Fibroblast of mammary gland (primary cell): ENCODE measurements at regions not wholly inside any gene's neighbourhood (a gene's known extent, or its start where the extent isn't known, plus 50 kb on each side); places are given as distances from the start of the nearest gene placed in this dataset.

Source experiments
- DNase-seq: peaks from one replicate; pipeline ENCODE4 v3.0.0-alpha.2; 2010; ENCODE audit warnings: low read depth
- H3K4me3 ChIP-seq: 2 replicates; pipeline ENCODE4 v1.5.1; 2011; ENCODE audit warnings: low read depth, mild to moderate bottlenecking, low read length, moderate library complexity; ENCODE audit not compliant: control insufficient read depth
- CTCF ChIP-seq: conservative IDR thresholded peaks from 2 replicates; pipeline ENCODE4 v1.5.1; 2011; ENCODE audit warnings: low read depth, low read length, inconsistent platforms; ENCODE audit not compliant: control insufficient read depth, insufficient read depth

- DNase-seq, result peak; percentile 51
- H3K4me3 ChIP-seq, result no peak overlapping the region
- TF ChIP-seq CTCF, result no peak
Measured at GRCh38 chr9:107866711-107867311, 377.2 kb upstream of the KLF4 start.

GRCh38 chr9:107863396-107863795 is 373.8 kb upstream of the KLF4 start:
- no peak overlapping the region for H3K4me3 ChIP-seq
- no peak for DNase-seq
- no peak for TF ChIP-seq CTCF

- H3K4me3 ChIP-seq, result no peak overlapping the region
- no peak for TF ChIP-seq CTCF
- DNase-seq, result no peak
Measured at GRCh38 chr9:107862881-107863280, 373.3 kb upstream of the KLF4 start.

- no peak for TF ChIP-seq CTCF
- H3K4me3 ChIP-seq, result no peak overlapping the region
- DNase-seq, result no peak
Measured at GRCh38 chr9:107862323-107862722, 372.8 kb upstream of the KLF4 start.

- no peak overlapping the region for H3K4me3 ChIP-seq
- no peak for DNase-seq
- TF ChIP-seq CTCF, result peak; percentile 4
Measured at GRCh38 chr9:107861075-107861474, 371.5 kb upstream of the KLF4 start.

- DNase-seq, result no peak
- H3K4me3 ChIP-seq, result no peak overlapping the region
- TF ChIP-seq CTCF, result no peak
Measured at GRCh38 chr9:107858260-107858659, 368.7 kb upstream of the KLF4 start.

- DNase-seq, result no peak
- no peak overlapping the region for H3K4me3 ChIP-seq
- no peak for TF ChIP-seq CTCF
Measured at GRCh38 chr9:107856633-107857032, 367.1 kb upstream of the KLF4 start.
